Nephron (organoid): ENCODE measurements at regions not wholly inside any gene's neighbourhood (a gene's known extent, or its start where the extent isn't known, plus 50 kb on each side); places are given as distances from the start of the nearest gene placed in this dataset.

Source experiments
- H3K27ac Mint-ChIP-seq, 3 experiments: 2 replicates each; pipeline ENCODE4 v1.8.0; 2020; ENCODE audit warnings: mixed read lengths in 3 of 3, mild to moderate bottlenecking in 2 of 3, moderate library complexity in 1 of 3
- H3K27me3 Mint-ChIP-seq: 2 replicates; pipeline ENCODE4 v1.8.0; 2021; ENCODE audit warnings: low read depth, mild to moderate bottlenecking, moderate library complexity, mixed read lengths
- H3K36me3 Mint-ChIP-seq: 2 replicates; pipeline ENCODE4 v1.8.0; 2020; ENCODE audit warnings: low read depth, mixed read lengths
- H3K4me1 Mint-ChIP-seq: 2 replicates; pipeline ENCODE4 v1.8.0; 2020; ENCODE audit warnings: mixed read lengths
- H3K4me3 Mint-ChIP-seq, 3 experiments: 2 replicates each; pipeline ENCODE4 v1.8.0; 2020; ENCODE audit warnings: mild to moderate bottlenecking in 3 of 3, mixed read lengths in 3 of 3, moderate library complexity in 2 of 3
- H3K9me3 Mint-ChIP-seq: 2 replicates; pipeline ENCODE4 v1.8.0; 2020; ENCODE audit warnings: mixed read lengths
- CTCF ChIP-seq, 3 experiments: fragments of 200-600 bp; sonication (generic); IDR thresholded peaks; one replicate each; pipeline ENCODE4 v1.5.0; 2021; ENCODE audit warnings: antibody characterized with exemption in 3 of 3; ENCODE audit not compliant: unreplicated experiment in 3 of 3

- Mint-ChIP-seq H3K27ac (peak overlapping the region in 1 of 3 experiments; percentile 17), H3K9me3 (no peaks in the 10 kb centered on the region), H3K4me3 (no peak overlapping the region), H3K27me3 (no peaks in the 10 kb centered on the region), H3K4me1 (no peaks in the 10 kb centered on the region), H3K36me3 (no peaks in the 10 kb centered on the region)
- TF ChIP-seq CTCF (IDR thresholded peaks at IDR 0.05; ENCODE audit: unreplicated experiment in 3 of 3) = no peak
These were observed 929.9 kb upstream of the EPHA7 start for GRCh38 chr6:94349227-94349626.

GRCh38 chr6:94344866-94345265 is 925.5 kb upstream of the EPHA7 start:
- H3K4me1 Mint-ChIP-seq = no peaks in the 10 kb centered on the region
- TF ChIP-seq CTCF (IDR thresholded peaks at IDR 0.05; ENCODE audit: unreplicated experiment in 3 of 3) = no peak
- H3K4me3 Mint-ChIP-seq = no peak overlapping the region
- H3K9me3 Mint-ChIP-seq = no peaks in the 10 kb centered on the region
- H3K27ac Mint-ChIP-seq = no peak overlapping the region
- no peaks in the 10 kb centered on the region for H3K36me3 Mint-ChIP-seq
- no peaks in the 10 kb centered on the region for H3K27me3 Mint-ChIP-seq

DNA sequence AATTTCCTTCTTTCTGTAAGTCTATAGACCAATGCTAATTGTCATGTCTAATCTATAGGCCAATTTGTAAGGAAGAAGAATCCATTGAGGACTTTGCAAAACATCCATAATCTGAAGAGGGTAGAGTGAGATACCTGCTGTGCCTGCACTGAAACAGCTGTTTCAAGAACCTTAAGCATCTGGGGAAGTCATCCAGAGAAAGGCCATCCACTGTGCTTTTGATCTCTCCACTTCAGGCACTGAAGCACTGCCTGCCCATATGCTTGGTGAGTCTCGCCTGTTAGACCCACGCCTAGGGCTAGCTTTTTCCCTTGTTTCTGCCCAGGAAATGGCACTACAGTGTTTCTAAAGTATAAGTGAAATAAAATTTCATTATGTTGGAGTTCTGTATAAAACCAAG is 921.8 kb upstream of the EPHA7 start:
- Mint-ChIP-seq H3K4me3 (no peak overlapping the region), H3K27ac (no peak overlapping the region), H3K4me1 (no peaks in the 10 kb centered on the region), H3K36me3 (no peaks in the 10 kb centered on the region), H3K9me3 (no peaks in the 10 kb centered on the region), H3K27me3 (no peaks in the 10 kb centered on the region)
- TF ChIP-seq CTCF (IDR thresholded peaks at IDR 0.05; ENCODE audit: unreplicated experiment in 3 of 3) = no peak

DNA sequence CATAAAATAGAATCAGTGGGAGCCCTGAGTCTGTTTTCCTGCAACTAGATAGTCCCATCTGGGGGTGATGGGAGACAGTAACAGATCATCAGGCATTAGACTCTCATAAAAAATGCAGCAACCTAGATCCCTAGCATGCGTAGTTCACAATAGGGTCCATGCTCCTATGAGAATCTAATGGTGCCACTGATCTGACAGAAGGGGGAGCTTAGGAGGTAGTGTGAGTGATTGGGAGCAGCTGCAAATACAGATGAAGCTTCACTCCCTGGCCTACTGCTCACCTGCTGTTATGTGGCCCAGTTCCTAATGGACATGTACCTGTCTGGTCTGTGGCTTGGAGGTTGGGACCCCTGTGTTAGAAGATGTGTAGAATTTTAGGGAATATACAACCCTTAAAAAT is 904.5 kb upstream of the EPHA7 start:
- Mint-ChIP-seq H3K4me1 (no peaks in the 10 kb centered on the region), H3K4me3 (no peak overlapping the region), H3K9me3 (no peaks in the 10 kb centered on the region), H3K27me3 (no peaks in the 10 kb centered on the region), H3K36me3 (no peaks in the 10 kb centered on the region), H3K27ac (no peak overlapping the region)
- TF ChIP-seq CTCF (IDR thresholded peaks at IDR 0.05; ENCODE audit: unreplicated experiment in 3 of 3) = no peak

GRCh38 chr6:94300424-94301144 is 881.2 kb upstream of the EPHA7 start:
- no peaks in the 10 kb centered on the region for H3K4me1 Mint-ChIP-seq
- no peak overlapping the region for H3K27ac Mint-ChIP-seq
- no peak overlapping the region for H3K4me3 Mint-ChIP-seq
- no peaks in the 10 kb centered on the region for H3K36me3 Mint-ChIP-seq
- H3K9me3 Mint-ChIP-seq = no peaks in the 10 kb centered on the region
- H3K27me3 Mint-ChIP-seq = peaks cover 4% of the 10 kb centered on the region
- TF ChIP-seq CTCF (IDR thresholded peaks at IDR 0.05; ENCODE audit: unreplicated experiment in 3 of 3) = no peak

- H3K9me3 Mint-ChIP-seq = no peaks in the 10 kb centered on the region
- no peak overlapping the region for H3K4me3 Mint-ChIP-seq
- H3K36me3 Mint-ChIP-seq = no peaks in the 10 kb centered on the region
- no peaks in the 10 kb centered on the region for H3K27me3 Mint-ChIP-seq
- no peak for TF ChIP-seq CTCF (IDR thresholded peaks at IDR 0.05; ENCODE audit: unreplicated experiment in 3 of 3)
- no peaks in the 10 kb centered on the region for H3K4me1 Mint-ChIP-seq
- H3K27ac Mint-ChIP-seq = no peak overlapping the region
These were observed 869.8 kb upstream of the EPHA7 start for GRCh38 chr6:94289131-94289530.
